ENCODE measurements at regions not wholly inside any gene's neighbourhood (a gene's known extent, or its start where the extent isn't known, plus 50 kb on each side); places are given as distances from the start of the nearest gene placed in this dataset.

GRCh38 chr2:163081754-163082153 lies 243.2 kb upstream of the KCNH7 start:
- no peaks in the 10 kb centered on the region for H3K36me3 ChIP-seq
- no peak overlapping the region for H3K4me3 ChIP-seq (ENCODE audit: low read depth in 1 of 2, low read length in 1 of 2)
- TF ChIP-seq CTCF (IDR thresholded peaks at IDR 0.05) = no peak
- no peaks in the 10 kb centered on the region for H3K4me1 ChIP-seq (ENCODE audit: control insufficient read depth in 1 of 2, insufficient read depth in 1 of 2, low read depth in 1 of 2, low read length in 1 of 2)
- H3K27me3 ChIP-seq = no peaks in the 10 kb centered on the region
- H3K27ac ChIP-seq = no peak overlapping the region
- no peaks in the 10 kb centered on the region for H3K9me3 ChIP-seq

- TF ChIP-seq CTCF (IDR thresholded peaks at IDR 0.05) = no peak
- Histone ChIP-seq H3K9me3 (no peaks in the 10 kb centered on the region), H3K4me3 (ENCODE audit: low read depth in 1 of 2, low read length in 1 of 2) (no peak overlapping the region)
These were observed 238.7 kb upstream of the KCNH7 start for GRCh38 chr2:163077241-163077640.

GRCh38 chr2:163066085-163066484 lies 227.5 kb upstream of the KCNH7 start:
- Histone ChIP-seq H3K4me1 (ENCODE audit: control insufficient read depth in 1 of 2, insufficient read depth in 1 of 2, low read depth in 1 of 2, low read length in 1 of 2) (no peaks in the 10 kb centered on the region), H3K4me3 (ENCODE audit: low read depth in 1 of 2, low read length in 1 of 2) (no peak overlapping the region), H3K27ac (no peak overlapping the region), H3K36me3 (no peaks in the 10 kb centered on the region), H3K9me3 (no peaks in the 10 kb centered on the region), H3K27me3 (no peaks in the 10 kb centered on the region)
- no peak for TF ChIP-seq CTCF (IDR thresholded peaks at IDR 0.05)

More at GRCh38 chr2:163077241-163077640, 238.7 kb upstream of the KCNH7 start:
- no peaks in the 10 kb centered on the region for H3K4me1 ChIP-seq (ENCODE audit: control insufficient read depth in 1 of 2, insufficient read depth in 1 of 2, low read depth in 1 of 2, low read length in 1 of 2)
- no peaks in the 10 kb centered on the region for H3K36me3 ChIP-seq
- H3K27ac ChIP-seq = no peak overlapping the region
- H3K27me3 ChIP-seq = no peaks in the 10 kb centered on the region

- TF ChIP-seq CTCF (IDR thresholded peaks at IDR 0.05) = no peak
- no peaks in the 10 kb centered on the region for H3K27me3 ChIP-seq
- H3K27ac ChIP-seq = no peak overlapping the region
- H3K4me3 ChIP-seq (ENCODE audit: low read depth in 1 of 2, low read length in 1 of 2) = no peak overlapping the region
- no peaks in the 10 kb centered on the region for H3K9me3 ChIP-seq
- H3K4me1 ChIP-seq (ENCODE audit: control insufficient read depth in 1 of 2, insufficient read depth in 1 of 2, low read depth in 1 of 2, low read length in 1 of 2) = no peaks in the 10 kb centered on the region
- no peaks in the 10 kb centered on the region for H3K36me3 ChIP-seq
These were observed 224.0 kb upstream of the KCNH7 start for GRCh38 chr2:163062524-163062923.

GRCh38 chr2:163046615-163047014 lies 208.0 kb upstream of the KCNH7 start:
- Histone ChIP-seq H3K9me3 (no peaks in the 10 kb centered on the region), H3K4me3 (ENCODE audit: low read depth in 1 of 2, low read length in 1 of 2) (no peak overlapping the region), H3K27me3 (no peaks in the 10 kb centered on the region), H3K4me1 (ENCODE audit: control insufficient read depth in 1 of 2, insufficient read depth in 1 of 2, low read depth in 1 of 2, low read length in 1 of 2) (no peaks in the 10 kb centered on the region), H3K27ac (no peak overlapping the region), H3K36me3 (no peaks in the 10 kb centered on the region)
- TF ChIP-seq CTCF (IDR thresholded peaks at IDR 0.05) = no peak

- Histone ChIP-seq H3K9me3 (no peaks in the 10 kb centered on the region), H3K4me3 (ENCODE audit: low read depth in 1 of 2, low read length in 1 of 2) (no peak overlapping the region), H3K27ac (no peak overlapping the region), H3K4me1 (ENCODE audit: control insufficient read depth in 1 of 2, insufficient read depth in 1 of 2, low read depth in 1 of 2, low read length in 1 of 2) (no peaks in the 10 kb centered on the region), H3K27me3 (no peaks in the 10 kb centered on the region), H3K36me3 (no peaks in the 10 kb centered on the region)
- TF ChIP-seq CTCF (IDR thresholded peaks at IDR 0.05) = no peak
These were observed 207.3 kb upstream of the KCNH7 start for GRCh38 chr2:163045830-163046229.

All from neutrophil (primary cell).